Astrocyte (in vitro differentiated cells and primary cell): ENCODE measurements at regions not wholly inside any gene's neighbourhood (a gene's known extent, or its start where the extent isn't known, plus 50 kb on each side); places are given as distances from the start of the nearest gene placed in this dataset.

Experiments
- CTCF ChIP-seq: IDR thresholded peaks from 2 replicates; pipeline ENCODE4 v1.5.1; 2011; ENCODE audit warnings: low read depth, mild to moderate bottlenecking, inconsistent platforms, low read length, moderate library complexity; ENCODE audit not compliant: insufficient read depth
- EZH2 ChIP-seq: IDR thresholded peaks from 2 replicates; pipeline ENCODE4 v1.6.1; 2012; ENCODE audit warnings: mild to moderate bottlenecking, low read length, inconsistent platforms; ENCODE audit not compliant: insufficient read depth

- TF ChIP-seq CTCF: no peak
- no peak for TF ChIP-seq EZH2
These were observed 466.6 kb downstream of the RAP2B start for GRCh38 chr3:153628591-153628990.
